ENCODE measurements at regions not wholly inside any gene's neighbourhood (a gene's known extent, or its start where the extent isn't known, plus 50 kb on each side); places are given as distances from the start of the nearest gene placed in this dataset.

DNA sequence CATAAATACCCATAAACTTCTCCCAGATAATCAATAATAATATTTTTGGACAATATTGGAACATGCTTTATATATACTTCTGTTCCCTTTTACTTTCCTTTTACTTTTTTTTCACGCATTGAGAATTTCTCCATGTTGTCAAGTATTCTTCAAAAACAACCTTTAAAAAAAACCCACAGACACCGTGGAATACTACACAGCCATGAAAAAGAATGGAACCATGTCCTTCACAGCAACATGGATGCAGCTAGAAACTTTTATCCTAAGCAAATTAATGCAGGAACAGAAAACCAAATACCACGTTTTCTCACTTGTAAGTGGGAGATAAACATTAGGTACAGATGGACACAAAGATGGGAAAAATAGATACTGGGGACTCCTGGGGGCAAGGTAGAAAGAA is 854.7 kb downstream of the TBC1D22A start:
- TF ChIP-seq POLR2A (IDR thresholded peaks at IDR 0.05) (no peak), CTCF (IDR thresholded peaks at IDR 0.05) (no peak)

Data from esophagus squamous epithelium (tissue), 4 donors.